Right lobe of liver (tissue), 6 donors: ENCODE measurements at regions not wholly inside any gene's neighbourhood (a gene's known extent, or its start where the extent isn't known, plus 50 kb on each side); places are given as distances from the start of the nearest gene placed in this dataset.

ENCODE experiments used
- ATAC-seq, 4 donors: fragments of 200-7000 bp; cut with Tn5 transposase; one replicate each; pipeline ENCODE4 v1.9.1; 2020; ENCODE audit warnings: mild to moderate bottlenecking in 4 of 4, moderate library complexity in 4 of 4
- DNase-seq, 3 donors: peaks; one replicate each; pipeline ENCODE4 v3.0.0-alpha.2; 2020
- H3K27ac ChIP-seq, 3 donors: fragments of 200-600 bp; one replicate each; pipeline ENCODE4 v1.8.0; 2022
- H3K27me3 ChIP-seq, 2 donors: fragments of 200-600 bp; one replicate each; pipeline ENCODE4 v1.8.0; 2022
- H3K36me3 ChIP-seq, 4 donors: fragments of 200-600 bp; sonication (generic) in 1 of 4; one replicate each; pipeline versions ENCODE4 v1.5.1 to v1.8.0; 2017 to 2022; ENCODE audit warnings: control low read depth in 1 of 4
- H3K4me1 ChIP-seq, 4 donors: fragments of 200-600 bp; sonication (generic) in 1 of 4; one replicate each; pipeline versions ENCODE4 v1.5.1 to v1.8.0; 2017 to 2022; ENCODE audit warnings: control low read depth in 1 of 4
- H3K4me3 ChIP-seq, 3 donors: fragments of 200-600 bp; one replicate each; pipeline ENCODE4 v1.8.0; 2022
- H3K9me3 ChIP-seq, 4 donors: fragments of 200-600 bp; sonication (generic) in 1 of 4; one replicate each; pipeline versions ENCODE4 v1.5.1 to v1.8.0; 2017 to 2022; ENCODE audit warnings: control low read depth in 1 of 4
- CTCF ChIP-seq, 4 donors: fragments of 200-600 bp in 3 of 4; fragments of 450-650 bp in 1 of 4; IDR thresholded peaks; one replicate each; pipeline versions ENCODE4 v1.5.1 to v1.8.0; 2016 to 2022; ENCODE audit warnings: antibody characterized with exemption in 4 of 4, mild to moderate bottlenecking in 2 of 4
- POLR2A ChIP-seq: fragments of 450-650 bp; IDR thresholded peaks from one replicate; pipeline ENCODE4 v1.6.1; 2017; ENCODE audit warnings: antibody characterized with exemption, mild to moderate bottlenecking
- WGBS: methylation state at CpG from one replicate; pipeline ENCODE4 v1.1.6; 2018; ENCODE audit warnings: low coverage, low lambda C conversion rate; ENCODE audit not compliant: insufficient coverage; ENCODE audit errors: missing lambda C conversion rate; 5-methylcytosine and 5-hydroxymethylcytosine counted together
- intact Hi-C, 2 donors: fragments of 100-400 bp; cut with DNase I; formaldehyde crosslinking; loops; one replicate each; pipeline versions ENCODE4 v1.11.2 to v1.14.1; 2022
- donor health status: DM: no; HTN: yes; CAD: no.
- donor health status: DM: no; HTN: no; CAD: no.
- donor health status: DM: no; HTN: no; CAD: no.
- donor health status: DM: no; HTN: yes; CAD: no.
- donor health status: DM: no; HTN: yes; CAD: no.

GRCh38 chr3:66552846-66553245 lies 52.0 kb upstream of the LRIG1 start:
- TF ChIP-seq POLR2A (no peak), CTCF (IDR thresholded peaks at IDR 0.05) (no peak)
- DNase-seq (no peak), ATAC-seq (no peak)
- intact Hi-C loops: no loop called here
- no peaks in the 10 kb centered on the region for H3K36me3 ChIP-seq
- 90% methylated on average over 5 of the region's 5 CpGs for WGBS
- H3K27ac ChIP-seq: no peak overlapping the region
- H3K9me3 ChIP-seq: no peaks in the 10 kb centered on the region
- H3K4me3 ChIP-seq: no peak overlapping the region
- H3K27me3 ChIP-seq: no peaks in the 10 kb centered on the region
- H3K4me1 ChIP-seq: no peaks in the 10 kb centered on the region

- intact Hi-C loops: no loop called here
- Histone ChIP-seq H3K9me3 (no peaks in the 10 kb centered on the region), H3K36me3 (no peaks in the 10 kb centered on the region), H3K4me3 (no peak overlapping the region), H3K27me3 (no peaks in the 10 kb centered on the region), H3K4me1 (no peaks in the 10 kb centered on the region), H3K27ac (no peak overlapping the region)
- TF ChIP-seq POLR2A (no peak), CTCF (IDR thresholded peaks at IDR 0.05) (no peak)
- WGBS: 86% methylated on average over 11 of the region's 11 CpGs
- ATAC-seq (no peak), DNase-seq (no peak)
These were observed 52.8 kb upstream of the LRIG1 start for GRCh38 chr3:66553441-66554113.

GRCh38 chr3:66554178-66554577 lies 53.4 kb upstream of the LRIG1 start:
- no peaks in the 10 kb centered on the region for H3K4me1 ChIP-seq
- no peak overlapping the region for H3K4me3 ChIP-seq
- H3K9me3 ChIP-seq: no peaks in the 10 kb centered on the region
- intact Hi-C loops: no loop called here
- no peak for TF ChIP-seq CTCF (IDR thresholded peaks at IDR 0.05)
- no peak for TF ChIP-seq POLR2A
- no peaks in the 10 kb centered on the region for H3K36me3 ChIP-seq
- H3K27ac ChIP-seq: no peak overlapping the region
- ATAC-seq (no peak), DNase-seq (no peak)
- WGBS: 85% methylated on average over 1 of the region's 1 CpG
- H3K27me3 ChIP-seq: no peaks in the 10 kb centered on the region

GRCh38 chr3:66555214-66555844 lies 54.5 kb upstream of the LRIG1 start:
- intact Hi-C loops: no loop called here
- H3K4me1 ChIP-seq: no peaks in the 10 kb centered on the region
- DNase-seq: no peak
- H3K36me3 ChIP-seq: no peaks in the 10 kb centered on the region
- H3K9me3 ChIP-seq: no peaks in the 10 kb centered on the region
- WGBS: 68% methylated on average over 4 of the region's 4 CpGs
- H3K4me3 ChIP-seq: no peak overlapping the region
- TF ChIP-seq POLR2A: no peak
- no peak for TF ChIP-seq CTCF (IDR thresholded peaks at IDR 0.05)
- H3K27me3 ChIP-seq: no peaks in the 10 kb centered on the region
- no peak overlapping the region for H3K27ac ChIP-seq
- no peak for ATAC-seq
